ENCODE measurements at regions not wholly inside any gene's neighbourhood (a gene's known extent, or its start where the extent isn't known, plus 50 kb on each side); places are given as distances from the start of the nearest gene placed in this dataset.
"Not testable (repeated sequence)": the region's sequence is repeated elsewhere in the genome, so short reads cannot be mapped to it uniquely, and the experiment has no call there.

- no peak for DNase-seq (ENCODE audit: low read depth)
- in situ Hi-C loops (cut with HindIII; ENCODE audit: low pct_unique_long_range_greater_than_20kb, low sequenced_read_pairs): loop anchor here (25.0 kb wide), 1 partner anchor 304 kb away; no protein-coding TSS in a partner anchor
Observed at GRCh38 chr5:133866160-133866902, 102.1 kb downstream of the C5orf15 start.

DNA sequence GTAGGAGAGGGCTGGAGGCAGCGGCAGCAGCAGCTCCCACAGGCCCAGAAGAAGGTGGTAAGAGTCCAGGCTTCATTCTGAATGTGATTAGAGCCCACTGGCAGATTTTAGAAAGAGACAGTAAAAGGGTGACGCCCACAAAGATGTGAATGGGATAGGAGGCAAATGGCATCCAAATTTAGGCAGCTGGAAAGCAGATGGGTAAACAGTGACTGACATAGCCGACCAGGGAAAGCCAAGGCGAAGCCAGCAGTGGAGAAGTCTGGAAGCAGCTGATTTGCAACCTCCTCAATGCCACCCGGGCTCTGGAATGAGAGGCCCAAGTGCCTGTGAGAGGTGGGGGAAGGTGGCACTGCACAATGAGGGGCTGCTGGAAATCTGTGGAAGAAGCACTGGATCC is 103.3 kb downstream of the C5orf15 start:
- in situ Hi-C loops (cut with HindIII; ENCODE audit: low pct_unique_long_range_greater_than_20kb, low sequenced_read_pairs): loop anchor here (25.0 kb wide), 1 partner anchor 303 kb away; no protein-coding TSS in a partner anchor
- DNase-seq (ENCODE audit: low read depth): no peak

DNA sequence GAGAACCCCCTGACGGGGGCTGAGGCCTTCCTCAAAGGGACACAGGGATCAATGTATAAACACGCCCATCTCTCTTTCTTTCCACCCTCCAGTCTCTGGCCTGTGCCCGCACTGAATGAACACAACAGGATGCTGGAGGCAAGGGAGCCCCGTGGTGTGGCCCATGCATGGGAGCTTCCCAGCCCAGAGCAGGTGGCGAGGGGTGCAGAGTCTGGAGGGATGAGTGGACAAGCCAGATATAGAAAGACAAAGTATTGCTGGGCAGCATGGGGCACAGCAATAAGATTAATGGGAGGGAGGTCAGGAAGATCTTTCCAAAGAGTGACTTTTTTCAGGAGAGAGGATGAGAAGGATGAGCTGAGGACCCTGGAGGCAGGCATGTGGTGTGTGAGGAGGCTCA is 103.7 kb downstream of the C5orf15 start:
- DNase-seq (ENCODE audit: low read depth): no peak

DNA sequence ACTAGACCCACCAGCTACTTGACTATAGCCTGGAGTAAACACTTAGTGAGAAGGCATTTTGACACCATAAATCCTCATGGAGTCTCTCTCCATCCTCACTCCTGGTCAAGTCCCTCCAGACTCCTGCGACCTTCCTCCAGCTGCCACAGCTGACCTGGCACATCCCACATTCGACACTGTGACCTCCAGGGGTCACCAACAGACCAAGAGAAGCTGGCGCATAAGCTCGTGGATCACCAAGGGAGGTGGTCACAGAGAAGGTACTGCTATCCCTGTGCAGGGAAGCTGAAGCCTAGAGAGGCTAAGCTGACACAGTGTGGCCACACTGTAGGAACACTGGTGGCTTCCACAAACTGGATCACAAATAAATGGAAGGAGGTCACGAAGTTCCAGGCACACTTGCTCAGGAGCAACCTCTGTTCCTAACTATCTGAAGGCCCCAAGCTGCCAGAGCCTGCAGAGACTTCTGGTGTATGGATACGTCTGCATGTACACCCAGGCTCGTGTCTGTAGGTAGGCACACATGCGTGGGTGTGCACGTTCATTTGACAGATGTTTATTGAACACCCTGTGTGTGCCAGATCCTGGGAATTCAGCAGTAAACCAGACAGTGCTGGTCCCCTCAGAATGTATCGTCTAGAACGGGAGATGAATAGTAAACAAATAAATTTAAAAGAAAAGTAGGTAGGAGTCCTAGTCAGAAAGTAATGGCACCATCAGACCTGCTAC is 104.4 kb downstream of the C5orf15 start:
- no peak for DNase-seq (ENCODE audit: low read depth)
- in situ Hi-C loops (cut with HindIII; ENCODE audit: low pct_unique_long_range_greater_than_20kb, low sequenced_read_pairs): loop anchor here (25.0 kb wide), 1 partner anchor 302 kb away; no protein-coding TSS in a partner anchor

More for the DNA sequence above, 103.7 kb downstream of the C5orf15 start:
- in situ Hi-C loops (cut with HindIII; ENCODE audit: low pct_unique_long_range_greater_than_20kb, low sequenced_read_pairs): loop anchor here (25.0 kb wide), 1 partner anchor 302 kb away; no protein-coding TSS in a partner anchor

GRCh38 chr5:133861161-133861737 is 107.2 kb downstream of the C5orf15 start:
- in situ Hi-C loops (cut with HindIII; ENCODE audit: low pct_unique_long_range_greater_than_20kb, low sequenced_read_pairs): loop anchor here (25.0 kb wide), 1 partner anchor 299 kb away; no protein-coding TSS in a partner anchor
- DNase-seq (ENCODE audit: low read depth): no peak

GRCh38 chr5:133859073-133859472 is 109.4 kb downstream of the C5orf15 start:
- in situ Hi-C loops (cut with HindIII; ENCODE audit: low pct_unique_long_range_greater_than_20kb, low sequenced_read_pairs): loop anchor here (25.0 kb wide), 1 partner anchor 297 kb away; no protein-coding TSS in a partner anchor

DNA sequence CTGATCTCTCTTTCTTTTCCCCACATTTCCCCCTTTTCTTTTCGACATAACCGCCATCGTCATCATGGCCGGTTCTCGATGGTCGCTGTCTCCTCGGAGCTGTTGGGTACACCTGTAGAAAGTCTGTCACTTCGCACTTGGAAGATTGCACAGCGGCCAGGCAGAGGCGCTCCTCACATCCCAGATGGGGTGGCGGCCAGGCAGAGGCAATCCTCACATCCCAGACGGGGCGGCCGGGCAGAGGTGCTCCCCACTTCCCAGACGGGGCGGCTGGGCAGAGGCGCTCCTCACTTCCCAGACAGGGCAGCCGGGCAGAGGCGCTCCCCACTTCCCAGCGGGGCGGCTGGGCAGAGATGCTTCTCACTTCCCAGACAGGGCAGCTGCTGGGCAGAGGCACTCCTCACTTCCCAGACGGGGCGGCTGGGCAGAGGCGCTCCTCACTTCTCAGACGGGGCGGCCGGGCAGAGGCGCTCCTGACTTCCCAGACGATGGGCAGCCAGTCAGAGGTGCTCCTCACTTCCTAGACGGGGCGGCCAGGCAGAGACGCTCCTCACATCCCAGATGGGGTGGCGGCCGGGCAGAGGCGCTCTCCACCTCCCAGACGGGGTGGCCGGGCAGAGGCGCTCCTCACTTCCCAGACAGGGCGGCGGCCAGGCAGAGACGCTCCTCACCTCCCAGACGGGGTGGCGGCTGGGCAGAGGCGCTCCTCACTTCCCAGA is 110.7 kb downstream of the C5orf15 start:
- in situ Hi-C loops (cut with HindIII; ENCODE audit: low pct_unique_long_range_greater_than_20kb, low sequenced_read_pairs): loop anchor here (25.0 kb wide), 1 partner anchor 295 kb away; no protein-coding TSS in a partner anchor
- not testable (repeated sequence) for DNase-seq (ENCODE audit: low read depth)

More at GRCh38 chr5:133859073-133859472, 109.4 kb downstream of the C5orf15 start:
- no peak for DNase-seq (ENCODE audit: low read depth)

DNA sequence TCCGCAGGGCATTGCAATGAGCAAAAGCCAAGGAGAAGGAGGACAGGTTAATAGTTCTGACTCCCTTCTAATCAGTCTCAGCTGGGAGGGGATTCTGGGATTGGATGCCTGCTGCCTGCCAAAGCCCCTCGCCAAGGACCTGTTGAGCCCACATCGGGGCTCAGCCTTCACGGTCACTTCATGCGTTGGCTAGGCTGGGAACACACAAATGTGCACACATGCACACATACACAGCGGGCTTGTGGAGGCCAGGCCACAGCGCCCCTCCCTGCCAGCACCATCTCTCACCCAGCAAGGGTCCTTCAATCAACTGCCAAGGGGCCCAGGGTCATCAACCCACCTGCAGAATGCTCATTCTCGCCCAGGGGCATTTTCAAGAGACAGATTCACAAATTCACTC is 113.9 kb downstream of the C5orf15 start:
- in situ Hi-C loops (cut with HindIII; ENCODE audit: low pct_unique_long_range_greater_than_20kb, low sequenced_read_pairs): loop anchor here (25.0 kb wide), 1 partner anchor 292 kb away; no protein-coding TSS in a partner anchor
- no peak for DNase-seq (ENCODE audit: low read depth)

GRCh38 chr5:133853646-133854365 is 114.6 kb downstream of the C5orf15 start:
- DNase-seq (ENCODE audit: low read depth): no peak
- in situ Hi-C loops (cut with HindIII; ENCODE audit: low pct_unique_long_range_greater_than_20kb, low sequenced_read_pairs): loop anchor here (25.0 kb wide), 1 partner anchor 292 kb away; no protein-coding TSS in a partner anchor

DNA sequence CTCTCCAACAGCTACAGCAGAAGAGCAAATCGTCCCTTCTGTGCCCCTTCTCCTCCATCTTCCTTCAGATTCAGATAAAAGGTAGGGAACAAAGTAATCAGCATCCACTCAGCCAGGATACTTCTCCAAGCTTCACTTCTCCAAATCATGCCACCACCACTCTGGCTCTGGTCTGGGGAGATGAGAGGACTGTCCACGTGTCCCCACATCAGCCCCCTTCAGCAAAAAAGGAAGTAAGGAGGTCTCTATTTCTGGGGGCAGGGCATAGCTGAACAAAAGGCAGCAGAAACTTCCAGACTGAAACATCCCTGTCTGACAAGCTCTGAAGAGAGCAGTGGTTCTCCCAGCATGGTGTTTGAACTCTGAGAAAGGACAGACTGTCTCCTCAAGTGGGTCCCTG is 116.9 kb downstream of the C5orf15 start:
- in situ Hi-C loops (cut with HindIII; ENCODE audit: low pct_unique_long_range_greater_than_20kb, low sequenced_read_pairs): loop anchor here (25.0 kb wide), 1 partner anchor 289 kb away; no protein-coding TSS in a partner anchor
- DNase-seq (ENCODE audit: low read depth): no peak

- no peak for DNase-seq (ENCODE audit: low read depth)
- in situ Hi-C loops (cut with HindIII; ENCODE audit: low pct_unique_long_range_greater_than_20kb, low sequenced_read_pairs): loop anchor here (25.0 kb wide), 1 partner anchor 289 kb away; no protein-coding TSS in a partner anchor
Observed at GRCh38 chr5:133850811-133851210, 117.6 kb downstream of the C5orf15 start.

DNA sequence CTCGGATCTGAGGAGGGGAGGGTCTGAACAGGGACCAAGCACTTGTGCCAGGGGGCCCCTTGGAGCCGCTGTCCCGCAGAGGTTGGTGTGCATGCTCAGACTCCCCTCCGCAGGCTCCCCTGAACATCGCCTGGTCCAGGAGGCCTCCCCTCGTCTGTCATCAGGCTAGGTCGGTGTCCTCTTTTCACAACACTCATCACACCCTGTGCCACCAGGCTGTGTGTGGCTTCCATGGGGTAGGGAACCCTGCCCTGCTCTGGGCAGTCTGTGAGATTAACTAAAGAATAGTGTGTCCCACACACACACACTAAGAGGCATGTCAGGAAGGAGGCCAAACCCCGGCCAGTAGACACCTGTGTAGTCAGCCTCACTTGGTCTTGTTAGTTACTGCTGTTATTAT is 119.3 kb downstream of the C5orf15 start:
- in situ Hi-C loops (cut with HindIII; ENCODE audit: low pct_unique_long_range_greater_than_20kb, low sequenced_read_pairs): no loop called here
- no peak for DNase-seq (ENCODE audit: low read depth)

GRCh38 chr5:133848341-133848811 is 120.0 kb downstream of the C5orf15 start:
- in situ Hi-C loops (cut with HindIII; ENCODE audit: low pct_unique_long_range_greater_than_20kb, low sequenced_read_pairs): no loop called here
- DNase-seq (ENCODE audit: low read depth): no peak

DNA sequence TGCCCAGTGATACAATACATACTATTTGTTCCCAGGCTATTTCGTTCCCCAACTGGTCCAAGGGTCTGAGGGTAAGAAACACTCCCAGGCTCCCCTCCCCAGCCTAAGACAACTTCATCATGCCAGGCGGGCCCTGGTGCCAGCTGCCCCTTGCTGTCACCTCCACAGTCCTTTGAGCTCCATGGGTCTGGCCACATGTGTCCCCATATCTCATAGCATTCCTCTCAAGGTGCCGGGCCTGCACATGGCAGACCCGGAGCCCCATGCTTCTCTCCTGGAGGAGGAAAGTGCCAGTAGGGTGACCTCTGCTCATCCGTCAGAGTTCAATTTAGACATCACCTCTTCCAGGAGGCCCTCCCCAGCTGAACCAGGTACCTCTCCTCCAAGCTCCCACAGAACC is 120.5 kb downstream of the C5orf15 start:
- in situ Hi-C loops (cut with HindIII; ENCODE audit: low pct_unique_long_range_greater_than_20kb, low sequenced_read_pairs): no loop called here
- no peak for DNase-seq (ENCODE audit: low read depth)

- in situ Hi-C loops (cut with HindIII; ENCODE audit: low pct_unique_long_range_greater_than_20kb, low sequenced_read_pairs): no loop called here
- no peak for DNase-seq (ENCODE audit: low read depth)
Observed at GRCh38 chr5:133847301-133847700, 121.1 kb downstream of the C5orf15 start.

GRCh38 chr5:133846478-133847226 is 121.8 kb downstream of the C5orf15 start:
- no peak for DNase-seq (ENCODE audit: low read depth)

DNA sequence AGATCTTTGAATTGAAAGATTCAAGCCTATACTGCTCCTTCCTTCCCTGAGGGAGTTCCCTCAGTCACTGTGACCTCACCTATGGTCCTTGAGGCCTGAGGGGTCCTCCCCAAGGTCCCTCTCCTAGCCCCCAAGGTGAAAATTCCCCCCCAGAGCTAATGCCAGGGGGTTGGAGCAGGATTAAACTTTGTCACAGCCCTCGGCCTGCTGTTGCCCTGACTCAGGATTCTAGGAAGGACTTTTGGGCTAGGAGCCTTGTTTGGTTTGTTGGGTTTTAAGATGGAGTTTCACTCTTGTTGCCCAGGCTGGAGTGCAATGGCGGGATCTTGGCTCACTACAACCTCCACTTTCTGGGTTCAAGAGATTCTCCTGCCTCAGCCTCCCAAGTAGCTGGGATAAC is 123.2 kb downstream of the C5orf15 start:
- in situ Hi-C loops (cut with HindIII; ENCODE audit: low pct_unique_long_range_greater_than_20kb, low sequenced_read_pairs): no loop called here
- DNase-seq (ENCODE audit: low read depth): no peak

More at GRCh38 chr5:133846478-133847226, 121.8 kb downstream of the C5orf15 start:
- in situ Hi-C loops (cut with HindIII; ENCODE audit: low pct_unique_long_range_greater_than_20kb, low sequenced_read_pairs): no loop called here

Data from Caki2 (cell line).